Mesenchymal stem cell (in vitro differentiated cells and primary cell): ENCODE measurements at regions not wholly inside any gene's neighbourhood (a gene's known extent, or its start where the extent isn't known, plus 50 kb on each side); places are given as distances from the start of the nearest gene placed in this dataset.

ENCODE experiments used
- DNase-seq: peaks from one replicate; pipeline ENCODE4 v3.0.0-alpha.2; 2013
- H2AFZ ChIP-seq: one replicate; pipeline ENCODE4 v1.6.1; 2013; ENCODE audit warnings: low read depth, mild to moderate bottlenecking, control low read depth, inconsistent platforms, low read length, moderate library complexity
- H2AK5ac ChIP-seq: 2 replicates; pipeline ENCODE4 v1.6.1; 2013; ENCODE audit warnings: low read length, moderate library complexity, mild to moderate bottlenecking, inconsistent platforms; ENCODE audit not compliant: severe bottlenecking
- H2BK120ac ChIP-seq: one replicate; pipeline ENCODE4 v1.6.1; 2013; ENCODE audit warnings: low read depth, mild to moderate bottlenecking, inconsistent platforms, low read length, moderate library complexity
- H2BK12ac ChIP-seq, 2 experiments: one replicate each; pipeline ENCODE4 v1.6.1; 2013; ENCODE audit warnings: inconsistent platforms in 2 of 2, low read length in 2 of 2, mild to moderate bottlenecking in 2 of 2, moderate library complexity in 2 of 2, control low read depth in 1 of 2
- H2BK15ac ChIP-seq: one replicate; pipeline ENCODE4 v1.6.1; 2013; ENCODE audit warnings: mild to moderate bottlenecking, low read depth, inconsistent platforms; ENCODE audit not compliant: poor library complexity, severe bottlenecking
- H2BK5ac ChIP-seq: 2 replicates; pipeline ENCODE4 v1.6.1; 2013; ENCODE audit warnings: low read depth, mild to moderate bottlenecking, low read length, control low read depth, inconsistent platforms; ENCODE audit not compliant: poor library complexity, severe bottlenecking
- H3K14ac ChIP-seq, 2 experiments: one replicate each; pipeline ENCODE4 v1.6.1; 2013; ENCODE audit warnings: inconsistent platforms in 2 of 2, low read length in 2 of 2, control low read depth in 1 of 2, mild to moderate bottlenecking in 1 of 2, moderate library complexity in 1 of 2
- H3K18ac ChIP-seq, 2 experiments: one replicate each; pipeline ENCODE4 v1.6.1; 2013; ENCODE audit warnings: inconsistent platforms in 2 of 2, low read length in 2 of 2, control low read depth in 1 of 2, low read depth in 1 of 2, mild to moderate bottlenecking in 1 of 2
- H3K23ac ChIP-seq, 2 experiments: one replicate each; pipeline ENCODE4 v1.6.1; 2013; ENCODE audit warnings: inconsistent platforms in 2 of 2, low read length in 2 of 2, mild to moderate bottlenecking in 2 of 2, moderate library complexity in 2 of 2, control low read depth in 1 of 2
- H3K27ac ChIP-seq: 2 replicates; pipeline ENCODE4 v1.5.1; 2013; ENCODE audit warnings: mild to moderate bottlenecking, moderate library complexity, low read length, control low read depth, inconsistent platforms; ENCODE audit not compliant: poor library complexity, severe bottlenecking
- H3K27me3 ChIP-seq, 2 experiments: 2 replicates each; pipeline versions ENCODE4 v1.6.1 to v1.7.0; 2013; ENCODE audit warnings: low read length in 2 of 2, mild to moderate bottlenecking in 2 of 2, moderate library complexity in 2 of 2, control low read depth in 1 of 2, inconsistent platforms in 1 of 2; ENCODE audit not compliant: control insufficient read depth in 1 of 2, insufficient read depth in 1 of 2
- H3K36me3 ChIP-seq, 2 experiments: 2 replicates each; pipeline versions ENCODE4 v1.6.1 to v1.7.0; 2013; ENCODE audit warnings: low read length in 2 of 2, control low read depth in 1 of 2, inconsistent platforms in 1 of 2, low read depth in 1 of 2, mild to moderate bottlenecking in 1 of 2; ENCODE audit not compliant: insufficient read depth in 2 of 2, control insufficient read depth in 1 of 2
- H3K4ac ChIP-seq, 2 experiments: one replicate each; pipeline ENCODE4 v1.6.1; 2013; ENCODE audit warnings: inconsistent platforms in 2 of 2, low read length in 2 of 2, mild to moderate bottlenecking in 2 of 2, moderate library complexity in 2 of 2, control low read depth in 1 of 2, low read depth in 1 of 2
- H3K4me1 ChIP-seq: 2 replicates; pipeline ENCODE4 v1.6.1; 2013; ENCODE audit warnings: low read depth, low read length, control low read depth; ENCODE audit not compliant: control insufficient read depth, insufficient read depth
- H3K4me2 ChIP-seq: 2 replicates; pipeline ENCODE4 v1.6.1; 2013; ENCODE audit warnings: low read length, mild to moderate bottlenecking, inconsistent platforms; ENCODE audit not compliant: poor library complexity, severe bottlenecking
- H3K4me3 ChIP-seq, 2 experiments: 2 replicates each; pipeline versions ENCODE4 v1.5.1 to v1.7.0; 2013; ENCODE audit warnings: low read length in 2 of 2, mild to moderate bottlenecking in 2 of 2, control low read depth in 1 of 2, low read depth in 1 of 2; ENCODE audit not compliant: insufficient read depth in 1 of 2
- H3K79me1 ChIP-seq: replicated peaks from 2 replicates; pipeline ENCODE4 v1.6.1; 2013; ENCODE audit warnings: mild to moderate bottlenecking, control low read depth, low read length, inconsistent platforms; ENCODE audit not compliant: poor library complexity, severe bottlenecking
- H3K9ac ChIP-seq: 2 replicates; pipeline ENCODE4 v1.7.0; 2013; ENCODE audit warnings: mild to moderate bottlenecking, low read length, moderate library complexity
- H3K9me3 ChIP-seq: 2 replicates; pipeline ENCODE4 v1.7.0; 2013; ENCODE audit warnings: mild to moderate bottlenecking, low read length; ENCODE audit not compliant: control insufficient read depth
- H4K8ac ChIP-seq: one replicate; pipeline ENCODE4 v1.6.1; 2013; ENCODE audit warnings: inconsistent platforms, mild to moderate bottlenecking, low read length, moderate library complexity
- H4K91ac ChIP-seq: one replicate; pipeline ENCODE4 v1.6.1; 2013; ENCODE audit warnings: mild to moderate bottlenecking, low read length, inconsistent platforms
- WGBS: methylation state at CpG from one replicate; pipeline ENCODE4 v1.1.7; 2013; ENCODE audit warnings: mixed read lengths; 5-methylcytosine and 5-hydroxymethylcytosine counted together

- no peaks in the 10 kb centered on the region for H3K36me3 ChIP-seq
Observed at GRCh38 chr3:102660653-102661052, 225.8 kb downstream of the ZPLD1 start.

GRCh38 chr3:102661707-102662497 lies 227.1 kb downstream of the ZPLD1 start:
- no peak overlapping the region for H2BK5ac ChIP-seq
- H4K91ac ChIP-seq = no peak overlapping the region
- no peak overlapping the region for H3K14ac ChIP-seq
- no peak overlapping the region for H2AK5ac ChIP-seq
- no peaks in the 10 kb centered on the region for H3K9me3 ChIP-seq
- H2BK15ac ChIP-seq = no peak overlapping the region
- H3K4ac ChIP-seq = no peak overlapping the region
- 84% methylated on average over 4 of the region's 5 CpGs for WGBS
- no peaks in the 10 kb centered on the region for H3K79me1 ChIP-seq
- H3K27me3 ChIP-seq = no peaks in the 10 kb centered on the region
- H4K8ac ChIP-seq = no peak overlapping the region
- H3K4me2 ChIP-seq = no peak overlapping the region
- H3K4me1 ChIP-seq = no peaks in the 10 kb centered on the region
- no peak overlapping the region for H2AFZ ChIP-seq
- H3K18ac ChIP-seq = no peak overlapping the region
- H2BK12ac ChIP-seq = no peak overlapping the region
- no peaks in the 10 kb centered on the region for H3K36me3 ChIP-seq
- H3K9ac ChIP-seq = no peak overlapping the region
- H2BK120ac ChIP-seq = no peak overlapping the region
- H3K4me3 ChIP-seq = no peak overlapping the region
- H3K27ac ChIP-seq = no peak overlapping the region
- DNase-seq = no peak
- no peak overlapping the region for H3K23ac ChIP-seq

More at GRCh38 chr3:102660653-102661052, 225.8 kb downstream of the ZPLD1 start:
- Histone ChIP-seq H2BK12ac (no peak overlapping the region), H2BK120ac (no peak overlapping the region), H3K27me3 (no peaks in the 10 kb centered on the region), H3K4me3 (no peak overlapping the region), H3K18ac (no peak overlapping the region), H4K8ac (no peak overlapping the region), H2AK5ac (no peak overlapping the region), H3K23ac (no peak overlapping the region), H2BK15ac (no peak overlapping the region), H3K4ac (no peak overlapping the region), H3K4me1 (no peaks in the 10 kb centered on the region), H2BK5ac (no peak overlapping the region), H3K9me3 (no peaks in the 10 kb centered on the region), H3K27ac (no peak overlapping the region), H3K4me2 (no peak overlapping the region), H2AFZ (no peak overlapping the region), H3K9ac (no peak overlapping the region), H3K79me1 (no peaks in the 10 kb centered on the region), H4K91ac (no peak overlapping the region), H3K14ac (no peak overlapping the region)
- 89% methylated on average over 2 of the region's 3 CpGs for WGBS
- DNase-seq = no peak

GRCh38 chr3:102662498-102662772 lies 227.6 kb downstream of the ZPLD1 start:
- Histone ChIP-seq H3K4me1 (no peaks in the 10 kb centered on the region), H2AFZ (no peak overlapping the region), H2BK120ac (no peak overlapping the region)

GRCh38 chr3:102664126-102664525 lies 229.3 kb downstream of the ZPLD1 start:
- no peak overlapping the region for H3K4me2 ChIP-seq
- H2BK15ac ChIP-seq = no peak overlapping the region
- DNase-seq = no peak
- no peak overlapping the region for H2AFZ ChIP-seq
- no peak overlapping the region for H4K91ac ChIP-seq
- H2BK5ac ChIP-seq = no peak overlapping the region
- no peak overlapping the region for H3K18ac ChIP-seq
- H3K36me3 ChIP-seq = no peaks in the 10 kb centered on the region
- H3K79me1 ChIP-seq = no peaks in the 10 kb centered on the region
- H3K23ac ChIP-seq = no peak overlapping the region
- no peak overlapping the region for H3K4ac ChIP-seq
- H2BK120ac ChIP-seq = no peak overlapping the region
- no peak overlapping the region for H3K27ac ChIP-seq
- no peak overlapping the region for H4K8ac ChIP-seq
- no peak overlapping the region for H3K14ac ChIP-seq
- WGBS = 83% methylated on average over 6 of the region's 6 CpGs
- no peak overlapping the region for H2AK5ac ChIP-seq
- H3K9ac ChIP-seq = no peak overlapping the region
- no peak overlapping the region for H3K4me3 ChIP-seq
- H2BK12ac ChIP-seq = no peak overlapping the region
- no peaks in the 10 kb centered on the region for H3K9me3 ChIP-seq
- no peaks in the 10 kb centered on the region for H3K27me3 ChIP-seq
- H3K4me1 ChIP-seq = no peaks in the 10 kb centered on the region

More at GRCh38 chr3:102662498-102662772, 227.6 kb downstream of the ZPLD1 start:
- Histone ChIP-seq H3K14ac (no peak overlapping the region), H3K4me2 (no peak overlapping the region), H2BK12ac (no peak overlapping the region), H2BK15ac (no peak overlapping the region), H4K91ac (no peak overlapping the region), H4K8ac (no peak overlapping the region), H3K27ac (no peak overlapping the region), H3K4ac (no peak overlapping the region), H3K18ac (no peak overlapping the region), H3K36me3 (no peaks in the 10 kb centered on the region), H3K9ac (no peak overlapping the region), H2AK5ac (no peak overlapping the region), H3K4me3 (no peak overlapping the region), H3K27me3 (no peaks in the 10 kb centered on the region), H3K23ac (no peak overlapping the region), H3K9me3 (no peaks in the 10 kb centered on the region), H2BK5ac (no peak overlapping the region), H3K79me1 (no peaks in the 10 kb centered on the region)
- DNase-seq = no peak
